ENCODE measurements at regions not wholly inside any gene's neighbourhood (a gene's known extent, or its start where the extent isn't known, plus 50 kb on each side); places are given as distances from the start of the nearest gene placed in this dataset.

GRCh38 chrY:8500888-8501287 lies 836.4 kb upstream of the TSPY4 start:
- H3K27ac ChIP-seq (ENCODE audit: extremely low read length, insufficient read depth, low read length) = no peak overlapping the region
- no peak for DNase-seq (ENCODE audit: low spot score)
- H2AFZ ChIP-seq (ENCODE audit: low read length) = no peak overlapping the region
- H3K4me2 ChIP-seq (ENCODE audit: low read depth, low read length) = no peak overlapping the region
- intact Hi-C loops (cut with micrococcal nuclease; ENCODE audit: unreplicated experiment) = no loop called here
- no peaks in the 10 kb centered on the region for H4K20me1 ChIP-seq (ENCODE audit: insufficient read depth, low read length)
- H3K27me3 ChIP-seq (ENCODE audit: control insufficient read depth in 1 of 2, insufficient read depth in 2 of 2, low read length in 2 of 2) = no peaks in the 10 kb centered on the region
- no peaks in the 10 kb centered on the region for H3K4me1 ChIP-seq (ENCODE audit: insufficient read depth, low read length)
- peaks cover 38% of the 10 kb centered on the region for H3K9me3 ChIP-seq (ENCODE audit: low read length)
- FAIRE-seq = no peak
- CTCF ChIA-PET (ENCODE audit: low intra/inter-chr PET ratio, low total read pairs) = no interaction called here
- no peak for ATAC-seq
- in situ Hi-C loops (cut with HindIII; ENCODE audit: extremely low pct_ligation_motif_present, low pct_unique_long_range_greater_than_20kb) = no loop called here
- H3K79me2 ChIP-seq (ENCODE audit: insufficient read depth, low read length) = no peaks in the 10 kb centered on the region
- POLR2A ChIA-PET = no interaction called here
- H3K36me3 ChIP-seq (replicated peaks in 1 of 2; ENCODE audit: control insufficient read depth in 1 of 2, insufficient read depth in 2 of 2, low read length in 2 of 2) = no peaks in the 10 kb centered on the region
- H3K9ac ChIP-seq (ENCODE audit: insufficient read depth, low read depth, low read length) = no peak overlapping the region
- no peak overlapping the region for H3K4me3 ChIP-seq (replicated peaks in 1 of 3; ENCODE audit: insufficient read depth in 1 of 3, low read depth in 2 of 3, low read length in 3 of 3)
- no peak for TF ChIP-seq MBNL3 (CRISPR knock-in tag; conservative IDR thresholded peaks at IDR 0.05)
- TF ChIP-seq REPIN1 (CRISPR knock-in tag; IDR thresholded peaks at IDR 0.05; ENCODE audit: borderline replicate concordance, low read depth) = no peak
- TF ChIP-seq ESRRA (CRISPR knock-in tag; IDR thresholded peaks at IDR 0.05; ENCODE audit: low read depth) = no peak
- no peak for TF ChIP-seq ZNF549 (CRISPR knock-in tag; IDR thresholded peaks at IDR 0.05)
- TF ChIP-seq SMAD9 (CRISPR knock-in tag; IDR thresholded peaks at IDR 0.05) = no peak
- no peak for TF ChIP-seq ZBTB38 (CRISPR knock-in tag; IDR thresholded peaks at IDR 0.05)
- TF ChIP-seq ZNF207 (IDR thresholded peaks at IDR 0.05; ENCODE audit: borderline replicate concordance) = no peak
- no peak for TF ChIP-seq ZBTB25 (CRISPR knock-in tag; IDR thresholded peaks at IDR 0.05)
- no peak for TF ChIP-seq ZNF670 (CRISPR knock-in tag; IDR thresholded peaks at IDR 0.05; ENCODE audit: borderline replicate concordance)
- TF ChIP-seq MAFK (conservative IDR thresholded peaks at IDR 0.05 in 1 of 2, IDR thresholded peaks at IDR 0.05 in 1 of 2; ENCODE audit: low read length in 2 of 2) = no peak
- TF ChIP-seq ZNF672 (CRISPR knock-in tag; IDR thresholded peaks at IDR 0.05) = no peak
- TF ChIP-seq SP4 (CRISPR knock-in tag; IDR thresholded peaks at IDR 0.05) = no peak
- TF ChIP-seq PTBP1 (IDR thresholded peaks at IDR 0.05; ENCODE audit: low read depth, low read length, poor library complexity, severe bottlenecking) = no peak
- TF ChIP-seq SIN3A (IDR thresholded peaks at IDR 0.05; ENCODE audit: borderline replicate concordance, low read depth, low read length) = no peak
- no peak for TF ChIP-seq ZNF746 (CRISPR knock-in tag; IDR thresholded peaks at IDR 0.05)
- no peak for TF ChIP-seq REL (CRISPR knock-in tag; conservative IDR thresholded peaks at IDR 0.05)
- TF ChIP-seq ZNF333 (CRISPR knock-in tag; IDR thresholded peaks at IDR 0.05; ENCODE audit: borderline replicate concordance) = no peak
- TF ChIP-seq ZNF44 (CRISPR knock-in tag; IDR thresholded peaks at IDR 0.05) = no peak
- WGBS (ENCODE audit: low lambda C conversion rate) = 36% methylated on average over 3 of the region's 3 CpGs
- no TSS peak for BruUV-seq (replicated peaks)

Measured in HepG2 (cell line).